ENCODE measurements at regions not wholly inside any gene's neighbourhood (a gene's known extent, or its start where the extent isn't known, plus 50 kb on each side); places are given as distances from the start of the nearest gene placed in this dataset.
"Not testable (repeated sequence)": the region's sequence is repeated elsewhere in the genome, so short reads cannot be mapped to it uniquely, and the experiment has no call there.

- not testable (repeated sequence) for DNase-seq (ENCODE audit: low read depth)
These were observed 120.7 kb upstream of the NIPA1 start for GRCh38 chr15:22665711-22666110.

- DNase-seq (ENCODE audit: low read depth), result not testable (repeated sequence)
These were observed 101.7 kb upstream of the NIPA1 start for GRCh38 chr15:22684786-22685185.

- DNase-seq (ENCODE audit: low read depth), result not testable (repeated sequence)
These were observed 86.6 kb upstream of the NIPA1 start for GRCh38 chr15:22699881-22700280.

- DNase-seq (ENCODE audit: low read depth), result not testable (repeated sequence)
These were observed 75.6 kb upstream of the NIPA1 start for GRCh38 chr15:22710831-22711341.

GRCh38 chr15:22713933-22714332 lies 72.5 kb upstream of the NIPA1 start:
- not testable (repeated sequence) for DNase-seq (ENCODE audit: low read depth)

GRCh38 chr15:22714358-22715132 lies 71.9 kb upstream of the NIPA1 start:
- not testable (repeated sequence) for DNase-seq (ENCODE audit: low read depth)

- not testable (repeated sequence) for DNase-seq (ENCODE audit: low read depth)
These were observed 71.2 kb upstream of the NIPA1 start for GRCh38 chr15:22715133-22715845.

GRCh38 chr15:22719980-22720379 lies 66.5 kb upstream of the NIPA1 start:
- DNase-seq (ENCODE audit: low read depth), result not testable (repeated sequence)

- DNase-seq (ENCODE audit: low read depth), result not testable (repeated sequence)
These were observed 60.3 kb upstream of the NIPA1 start for GRCh38 chr15:22726104-22726503.

GRCh38 chr15:22735067-22735466 lies 51.4 kb upstream of the NIPA1 start:
- not testable (repeated sequence) for DNase-seq (ENCODE audit: low read depth)

- no peak for DNase-seq (ENCODE audit: low read depth)
These were observed 50.7 kb upstream of the NIPA1 start for GRCh38 chr15:22735781-22736180.

- DNase-seq (ENCODE audit: low read depth), result not testable (repeated sequence)
These were observed 50.2 kb upstream of the NIPA1 start for GRCh38 chr15:22736200-22736599.
